WTC11 (cell line): ENCODE measurements at regions not wholly inside any gene's neighbourhood (a gene's known extent, or its start where the extent isn't known, plus 50 kb on each side); places are given as distances from the start of the nearest gene placed in this dataset.

Source experiments
- CTCF ChIP-seq: fragments of 200-600 bp; IDR thresholded peaks from 2 replicates; pipeline ENCODE4 v1.8.0; 2022; ENCODE audit warnings: antibody characterized with exemption
- JUN ChIP-seq: sonication (generic); formaldehyde crosslinking; IDR thresholded peaks from 2 replicates; pipeline ENCODE4 v1.8.0; 2023; ENCODE audit warnings: mild to moderate bottlenecking, missing genetic modification reagents
- KAT7 ChIP-seq: sonication (generic); formaldehyde crosslinking; IDR thresholded peaks from 2 replicates; pipeline ENCODE4 v1.8.1; 2023; ENCODE audit warnings: missing genetic modification reagents, mild to moderate bottlenecking, borderline replicate concordance
- NFYB ChIP-seq: sonication (generic); formaldehyde crosslinking; conservative IDR thresholded peaks from 2 replicates; pipeline ENCODE4 v1.8.0; 2022; ENCODE audit warnings: low read depth, missing genetic modification reagents
- TCF7 ChIP-seq: sonication (generic); formaldehyde crosslinking; IDR thresholded peaks from 2 replicates; pipeline ENCODE4 v1.8.0; 2022; ENCODE audit warnings: mild to moderate bottlenecking, low read depth, missing genetic modification reagents, moderate library complexity
- TEAD1 ChIP-seq: sonication (generic); formaldehyde crosslinking; IDR thresholded peaks from 2 replicates; pipeline ENCODE4 v1.8.0; 2022; ENCODE audit warnings: mild to moderate bottlenecking, missing genetic modification reagents
- TEAD4 ChIP-seq: sonication (generic); formaldehyde crosslinking; IDR thresholded peaks from 2 replicates; pipeline ENCODE4 v1.8.0; 2022; ENCODE audit warnings: mild to moderate bottlenecking, missing genetic modification reagents
- ZNF138 ChIP-seq: sonication (generic); formaldehyde crosslinking; conservative IDR thresholded peaks from 2 replicates; pipeline ENCODE4 v1.8.1; 2022; ENCODE audit warnings: mild to moderate bottlenecking, moderate library complexity, missing genetic modification reagents
- ZNF263 ChIP-seq: sonication (generic); formaldehyde crosslinking; IDR thresholded peaks from 2 replicates; pipeline ENCODE4 v1.8.1; 2022; ENCODE audit warnings: low read depth, mild to moderate bottlenecking, moderate library complexity, missing genetic modification reagents
- ZNF425 ChIP-seq: fragments of 250-450 bp; sonication (Bioruptor Pico); conservative IDR thresholded peaks from 2 replicates; pipeline ENCODE4 v1.9.0; 2021; ENCODE audit warnings: mild to moderate bottlenecking
- ZNF512 ChIP-seq: sonication (generic); formaldehyde crosslinking; IDR thresholded peaks from 2 replicates; pipeline ENCODE4 v1.8.1; 2022; ENCODE audit warnings: missing genetic modification reagents, borderline replicate concordance
- TF ChIP-seq, protein P1 (sequence below): sonication (generic); formaldehyde crosslinking; IDR thresholded peaks from 2 replicates; pipeline ENCODE4 v1.8.1; 2023; ENCODE audit warnings: mild to moderate bottlenecking, missing genetic modification reagents, moderate library complexity
- TF ChIP-seq, protein P2 (sequence below): sonication (generic); formaldehyde crosslinking; IDR thresholded peaks from 2 replicates; pipeline ENCODE4 v1.8.1; 2023; ENCODE audit warnings: mild to moderate bottlenecking, moderate library complexity, missing genetic modification reagents
- TF ChIP-seq, protein P3 (sequence below): sonication (generic); formaldehyde crosslinking; IDR thresholded peaks from 2 replicates; pipeline ENCODE4 v1.8.0; 2023; ENCODE audit warnings: mild to moderate bottlenecking, missing genetic modification reagents

DNA sequence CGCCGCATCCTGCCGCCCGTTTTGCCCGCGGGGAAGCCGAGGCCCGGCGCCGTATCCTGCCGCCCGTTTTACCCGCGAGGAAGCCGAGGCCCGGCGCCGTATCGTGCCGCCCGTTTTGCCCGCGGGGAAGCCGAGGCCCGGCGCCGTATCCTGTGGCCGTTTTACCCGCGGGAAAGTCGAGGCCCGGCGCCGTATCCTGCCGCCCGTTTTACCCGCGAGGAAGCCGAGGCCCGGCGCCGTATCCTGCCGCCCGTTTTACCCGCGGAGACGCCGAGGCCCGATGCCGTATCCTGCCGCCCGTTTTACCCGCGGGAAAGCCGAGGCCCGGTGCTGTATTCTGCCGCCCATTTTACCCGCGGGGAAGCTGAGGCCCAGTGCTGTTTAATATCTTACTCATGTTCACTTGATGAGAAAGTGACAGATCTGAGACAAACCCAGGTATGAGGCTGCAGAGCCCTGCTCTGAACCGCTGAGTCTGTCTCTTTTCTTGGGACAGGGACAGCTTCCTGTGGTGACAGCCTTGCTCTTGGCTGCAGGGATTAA is 129.4 kb downstream of the CDH26 start:
- TF ChIP-seq, protein P1, sequence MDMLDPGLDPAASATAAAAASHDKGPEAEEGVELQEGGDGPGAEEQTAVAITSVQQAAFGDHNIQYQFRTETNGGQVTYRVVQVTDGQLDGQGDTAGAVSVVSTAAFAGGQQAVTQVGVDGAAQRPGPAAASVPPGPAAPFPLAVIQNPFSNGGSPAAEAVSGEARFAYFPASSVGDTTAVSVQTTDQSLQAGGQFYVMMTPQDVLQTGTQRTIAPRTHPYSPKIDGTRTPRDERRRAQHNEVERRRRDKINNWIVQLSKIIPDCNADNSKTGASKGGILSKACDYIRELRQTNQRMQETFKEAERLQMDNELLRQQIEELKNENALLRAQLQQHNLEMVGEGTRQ (CRISPR knock-in tag), result no peak
- TF ChIP-seq TEAD4 (CRISPR knock-in tag), result no peak
- TF ChIP-seq NFYB (CRISPR knock-in tag), result no peak
- TF ChIP-seq, protein P2, sequence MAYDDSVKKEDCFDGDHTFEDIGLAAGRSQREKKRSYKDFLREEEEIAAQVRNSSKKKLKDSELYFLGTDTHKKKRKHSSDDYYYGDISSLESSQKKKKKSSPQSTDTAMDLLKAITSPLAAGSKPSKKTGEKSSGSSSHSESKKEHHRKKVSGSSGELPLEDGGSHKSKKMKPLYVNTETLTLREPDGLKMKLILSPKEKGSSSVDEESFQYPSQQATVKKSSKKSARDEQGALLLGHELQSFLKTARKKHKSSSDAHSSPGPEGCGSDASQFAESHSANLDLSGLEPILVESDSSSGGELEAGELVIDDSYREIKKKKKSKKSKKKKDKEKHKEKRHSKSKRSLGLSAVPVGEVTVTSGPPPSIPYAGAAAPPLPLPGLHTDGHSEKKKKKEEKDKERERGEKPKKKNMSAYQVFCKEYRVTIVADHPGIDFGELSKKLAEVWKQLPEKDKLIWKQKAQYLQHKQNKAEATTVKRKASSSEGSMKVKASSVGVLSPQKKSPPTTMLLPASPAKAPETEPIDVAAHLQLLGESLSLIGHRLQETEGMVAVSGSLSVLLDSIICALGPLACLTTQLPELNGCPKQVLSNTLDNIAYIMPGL (CRISPR knock-in tag), result no peak
- TF ChIP-seq TCF7 (CRISPR knock-in tag), result no peak
- TF ChIP-seq CTCF, result no peak
- TF ChIP-seq, protein P3, sequence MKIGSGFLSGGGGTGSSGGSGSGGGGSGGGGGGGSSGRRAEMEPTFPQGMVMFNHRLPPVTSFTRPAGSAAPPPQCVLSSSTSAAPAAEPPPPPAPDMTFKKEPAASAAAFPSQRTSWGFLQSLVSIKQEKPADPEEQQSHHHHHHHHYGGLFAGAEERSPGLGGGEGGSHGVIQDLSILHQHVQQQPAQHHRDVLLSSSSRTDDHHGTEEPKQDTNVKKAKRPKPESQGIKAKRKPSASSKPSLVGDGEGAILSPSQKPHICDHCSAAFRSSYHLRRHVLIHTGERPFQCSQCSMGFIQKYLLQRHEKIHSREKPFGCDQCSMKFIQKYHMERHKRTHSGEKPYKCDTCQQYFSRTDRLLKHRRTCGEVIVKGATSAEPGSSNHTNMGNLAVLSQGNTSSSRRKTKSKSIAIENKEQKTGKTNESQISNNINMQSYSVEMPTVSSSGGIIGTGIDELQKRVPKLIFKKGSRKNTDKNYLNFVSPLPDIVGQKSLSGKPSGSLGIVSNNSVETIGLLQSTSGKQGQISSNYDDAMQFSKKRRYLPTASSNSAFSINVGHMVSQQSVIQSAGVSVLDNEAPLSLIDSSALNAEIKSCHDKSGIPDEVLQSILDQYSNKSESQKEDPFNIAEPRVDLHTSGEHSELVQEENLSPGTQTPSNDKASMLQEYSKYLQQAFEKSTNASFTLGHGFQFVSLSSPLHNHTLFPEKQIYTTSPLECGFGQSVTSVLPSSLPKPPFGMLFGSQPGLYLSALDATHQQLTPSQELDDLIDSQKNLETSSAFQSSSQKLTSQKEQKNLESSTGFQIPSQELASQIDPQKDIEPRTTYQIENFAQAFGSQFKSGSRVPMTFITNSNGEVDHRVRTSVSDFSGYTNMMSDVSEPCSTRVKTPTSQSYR (CRISPR knock-in tag), result no peak
- no peak for TF ChIP-seq ZNF263 (CRISPR knock-in tag)
- TF ChIP-seq ZNF138 (CRISPR knock-in tag), result no peak
- TF ChIP-seq TEAD1 (CRISPR knock-in tag), result no peak
- TF ChIP-seq JUN (CRISPR knock-in tag), result no peak
- TF ChIP-seq ZNF512 (CRISPR knock-in tag), result no peak
- no peak for TF ChIP-seq KAT7 (CRISPR knock-in tag)
- TF ChIP-seq ZNF425 (CRISPR knock-in tag), result no peak
